ENCODE measurements at regions not wholly inside any gene's neighbourhood (a gene's known extent, or its start where the extent isn't known, plus 50 kb on each side); places are given as distances from the start of the nearest gene placed in this dataset.

GRCh38 chr17:63095459-63095858 lies 129.4 kb downstream of the TANC2 start:
- Histone ChIP-seq H3T11ph (ENCODE audit: low read length) (no peak overlapping the region), H2BK5ac (ENCODE audit: insufficient read length, low read length) (no peak overlapping the region), H2BK20ac (ENCODE audit: low read depth, low read length, poor library complexity, severe bottlenecking) (no peak overlapping the region), H3K18ac (ENCODE audit: insufficient read length, low read depth, low read length) (no peak overlapping the region), H2BK120ac (ENCODE audit: low read depth, low read length, poor library complexity, severe bottlenecking) (no peak overlapping the region), H4K8ac (replicated peaks; ENCODE audit: insufficient read length, low read depth, low read length) (no peak overlapping the region), H3K4me2 (ENCODE audit: insufficient read depth, insufficient read length, low read length) (no peak overlapping the region), H3K4ac (ENCODE audit: low read depth, low read length) (no peak overlapping the region), H3K14ac (ENCODE audit: insufficient read depth, low read length) (no peak overlapping the region), H4K20me1 (ENCODE audit: control insufficient read depth, insufficient read depth, insufficient read length) (no peaks in the 10 kb centered on the region), H2BK12ac (ENCODE audit: insufficient read length, low read depth, low read length) (no peak overlapping the region), H3K9me3 (ENCODE audit: control insufficient read depth, low read depth, low read length) (no peaks in the 10 kb centered on the region), H3K56ac (ENCODE audit: insufficient read length, low read depth, low read length) (no peak overlapping the region), H2AFZ (ENCODE audit: low read length) (no peak overlapping the region), H3K4me1 (ENCODE audit: insufficient read depth, low read length) (no peaks in the 10 kb centered on the region), H2AK5ac (ENCODE audit: insufficient read length, low read length) (no peak overlapping the region), H2BK15ac (ENCODE audit: low read depth, low read length) (no peak overlapping the region), H3K27ac (ENCODE audit: insufficient read length, low read depth, low read length) (no peak overlapping the region), H4K91ac (ENCODE audit: insufficient read length, low read depth, low read length) (no peak overlapping the region), H3K79me2 (ENCODE audit: insufficient read depth, low read length) (no peaks in the 10 kb centered on the region), H4K5ac (ENCODE audit: insufficient read length, low read depth, low read length) (no peak overlapping the region), H3K23ac (ENCODE audit: insufficient read length, low read depth, low read length) (no peak overlapping the region), H3K79me1 (ENCODE audit: insufficient read depth, low read depth, low read length, poor library complexity, severe bottlenecking) (no peaks in the 10 kb centered on the region), H3K23me2 (ENCODE audit: insufficient read length, low read depth, low read length, poor library complexity, severe bottlenecking) (no peaks in the 10 kb centered on the region), H3K9ac (ENCODE audit: extremely low read depth, insufficient read length, low read length) (no peak overlapping the region), H3K27me3 (ENCODE audit: insufficient read depth, low read length) (no peaks in the 10 kb centered on the region)
- Mint-ChIP-seq H3K36me3 (ENCODE audit: insufficient read depth in 1 of 3, low read depth in 3 of 3) (no peaks in the 10 kb centered on the region), H3K27ac (no peak overlapping the region), H3K9me3 (0 out of 5 replicates have a peak, but pooled peaks cover 0 to 1% of the 10 kb centered on the region in 2 experiments), H3K4me3 (no peak overlapping the region), H3K4me1 (no peaks in the 10 kb centered on the region), H3K27me3 (ENCODE audit: low read depth) (no peaks in the 10 kb centered on the region)
- no CpG with 5 or more reads among the region's 1 CpG for WGBS (ENCODE audit: extremely low coverage, insufficient read length, low lambda C conversion rate)
- TF ChIP-seq CTCF (conservative IDR thresholded peaks at IDR 0.05) = no peak
- DNase-seq = no peak
